Gastrocnemius medialis (tissue), 4 donors: ENCODE measurements at regions not wholly inside any gene's neighbourhood (a gene's known extent, or its start where the extent isn't known, plus 50 kb on each side); places are given as distances from the start of the nearest gene placed in this dataset.

Source experiments
- ATAC-seq, 2 donors: fragments of 150-250 bp; one replicate each; pipeline ENCODE4 v1.9.1; 2016
- DNase-seq, 2 donors: peaks; one replicate each; pipeline ENCODE4 v3.0.0-alpha.2; 2019
- H3K27ac ChIP-seq, 4 donors: fragments of 200-600 bp; sonication (generic); 1 replicate in 1 of 4; 2 replicates in 3 of 4; pipeline ENCODE4 v1.5.1; 2016 to 2018; ENCODE audit warnings: mild to moderate bottlenecking in 2 of 4, moderate library complexity in 1 of 4
- H3K27me3 ChIP-seq, 3 donors: fragments of 200-600 bp; sonication (generic) in 2 of 3; 1 replicate in 1 of 3; 2 replicates in 2 of 3; pipeline versions ENCODE4 v1.5.1 to v1.6.0; 2016 to 2019; ENCODE audit warnings: mild to moderate bottlenecking in 1 of 3, moderate library complexity in 1 of 3
- H3K36me3 ChIP-seq, 2 donors: fragments of 200-600 bp; sonication (generic) in 1 of 2; one replicate each; pipeline ENCODE4 v1.5.1; 2017 to 2018
- H3K4me1 ChIP-seq, 2 donors: fragments of 200-600 bp; sonication (generic) in 1 of 2; one replicate each; pipeline ENCODE4 v1.5.1; 2016 to 2017; ENCODE audit warnings: mild to moderate bottlenecking in 2 of 2
- H3K4me3 ChIP-seq, 4 donors: fragments of 200-600 bp; sonication (generic) in 3 of 4; 1 replicate in 1 of 4; 2 replicates in 3 of 4; pipeline ENCODE4 v1.5.1; 2016 to 2019; ENCODE audit warnings: mild to moderate bottlenecking in 2 of 4
- H3K9me3 ChIP-seq, 3 donors: fragments of 200-600 bp; sonication (generic) in 2 of 3; 1 replicate in 1 of 3; 2 replicates in 2 of 3; pipeline ENCODE4 v1.5.1; 2016 to 2019
- POLR2A ChIP-seq, 2 donors: fragments of 450-650 bp; IDR thresholded peaks; one replicate each; pipeline ENCODE4 v1.6.1; 2017; ENCODE audit warnings: antibody characterized with exemption in 2 of 2, mild to moderate bottlenecking in 2 of 2, moderate library complexity in 2 of 2
- in situ Hi-C, 4 donors: fragments of 200-750 bp; cut with MboI; loops; one replicate each; pipeline versions ENCODE4 v1.15.0 to v1.8.0; 2017; ENCODE audit warnings: low sequenced_read_pairs in 4 of 4
- intact Hi-C: fragments of 100-400 bp; cut with DNase I; formaldehyde crosslinking; loops from one replicate; pipeline ENCODE4 v1.15.1; 2023; ENCODE audit warnings: low total_unique reads
- TF ChIP-seq, protein P1 (sequence below), 5 experiments: fragments of 450-650 bp in 3 of 5; fragments of 200-600 bp in 2 of 5; sonication (generic) in 2 of 5; IDR thresholded peaks in 4 of 5; conservative IDR thresholded peaks in 1 of 5; 1 replicate in 4 of 5; 2 replicates in 1 of 5; pipeline ENCODE4 v1.5.1; 2016 to 2019; ENCODE audit warnings: antibody characterized with exemption in 5 of 5, mild to moderate bottlenecking in 3 of 5, moderate library complexity in 3 of 5

DNA sequence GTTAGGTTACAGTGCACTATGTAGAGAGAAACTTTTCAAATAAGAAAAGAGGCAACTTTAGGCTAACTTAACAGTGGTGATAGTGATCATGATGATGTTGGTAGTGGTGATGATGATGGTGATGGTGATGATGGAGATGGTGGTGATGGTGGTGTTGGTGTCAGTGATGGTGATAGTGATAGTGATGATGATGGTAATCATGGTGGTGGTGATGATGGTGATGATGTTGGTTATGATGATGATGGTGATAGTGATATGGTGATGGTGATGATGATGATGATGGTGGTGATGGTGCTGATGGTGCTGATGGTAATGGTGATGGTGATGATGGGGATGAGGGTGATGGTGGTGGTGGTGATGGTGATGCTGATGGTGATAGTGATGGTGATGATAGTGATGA is 107.4 kb downstream of the DLL1 start:
- no peak for TF ChIP-seq POLR2A (IDR thresholded peaks at IDR 0.05)
- TF ChIP-seq, protein P1, sequence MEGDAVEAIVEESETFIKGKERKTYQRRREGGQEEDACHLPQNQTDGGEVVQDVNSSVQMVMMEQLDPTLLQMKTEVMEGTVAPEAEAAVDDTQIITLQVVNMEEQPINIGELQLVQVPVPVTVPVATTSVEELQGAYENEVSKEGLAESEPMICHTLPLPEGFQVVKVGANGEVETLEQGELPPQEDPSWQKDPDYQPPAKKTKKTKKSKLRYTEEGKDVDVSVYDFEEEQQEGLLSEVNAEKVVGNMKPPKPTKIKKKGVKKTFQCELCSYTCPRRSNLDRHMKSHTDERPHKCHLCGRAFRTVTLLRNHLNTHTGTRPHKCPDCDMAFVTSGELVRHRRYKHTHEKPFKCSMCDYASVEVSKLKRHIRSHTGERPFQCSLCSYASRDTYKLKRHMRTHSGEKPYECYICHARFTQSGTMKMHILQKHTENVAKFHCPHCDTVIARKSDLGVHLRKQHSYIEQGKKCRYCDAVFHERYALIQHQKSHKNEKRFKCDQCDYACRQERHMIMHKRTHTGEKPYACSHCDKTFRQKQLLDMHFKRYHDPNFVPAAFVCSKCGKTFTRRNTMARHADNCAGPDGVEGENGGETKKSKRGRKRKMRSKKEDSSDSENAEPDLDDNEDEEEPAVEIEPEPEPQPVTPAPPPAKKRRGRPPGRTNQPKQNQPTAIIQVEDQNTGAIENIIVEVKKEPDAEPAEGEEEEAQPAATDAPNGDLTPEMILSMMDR (IDR thresholded peaks at IDR 0.05 in 4 of 5, conservative IDR thresholded peaks at IDR 0.05 in 1 of 5) = no peak
- H3K27me3 ChIP-seq = no peaks in the 10 kb centered on the region
- H3K4me1 ChIP-seq = peaks cover 12 to 13% of the 10 kb centered on the region in 2 donors
- H3K27ac ChIP-seq = no peak overlapping the region
- DNase-seq (no peak), ATAC-seq (no peak)
- in situ Hi-C loops = no loop called here
- no peak overlapping the region for H3K4me3 ChIP-seq
- intact Hi-C loops = no loop called here
- no peaks in the 10 kb centered on the region for H3K36me3 ChIP-seq
- no peaks in the 10 kb centered on the region for H3K9me3 ChIP-seq

DNA sequence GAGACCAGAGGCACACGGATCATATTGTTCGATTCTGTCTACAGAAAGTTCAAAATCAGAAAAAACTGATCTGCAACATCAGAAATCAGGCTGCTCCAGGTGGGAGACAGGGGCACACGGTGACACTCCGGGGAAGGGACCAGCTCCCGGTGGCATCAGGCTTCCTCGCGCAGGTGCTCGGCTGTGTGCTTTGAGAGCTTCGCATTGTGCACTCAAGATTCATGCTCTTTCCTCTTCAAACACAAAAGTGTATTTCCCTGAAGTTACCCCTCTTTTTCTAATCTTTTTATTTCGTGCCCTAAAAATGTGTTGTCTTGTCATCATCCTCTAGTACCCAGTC is 108.1 kb downstream of the DLL1 start:
- ATAC-seq = no peak
- in situ Hi-C loops = no loop called here

DNA sequence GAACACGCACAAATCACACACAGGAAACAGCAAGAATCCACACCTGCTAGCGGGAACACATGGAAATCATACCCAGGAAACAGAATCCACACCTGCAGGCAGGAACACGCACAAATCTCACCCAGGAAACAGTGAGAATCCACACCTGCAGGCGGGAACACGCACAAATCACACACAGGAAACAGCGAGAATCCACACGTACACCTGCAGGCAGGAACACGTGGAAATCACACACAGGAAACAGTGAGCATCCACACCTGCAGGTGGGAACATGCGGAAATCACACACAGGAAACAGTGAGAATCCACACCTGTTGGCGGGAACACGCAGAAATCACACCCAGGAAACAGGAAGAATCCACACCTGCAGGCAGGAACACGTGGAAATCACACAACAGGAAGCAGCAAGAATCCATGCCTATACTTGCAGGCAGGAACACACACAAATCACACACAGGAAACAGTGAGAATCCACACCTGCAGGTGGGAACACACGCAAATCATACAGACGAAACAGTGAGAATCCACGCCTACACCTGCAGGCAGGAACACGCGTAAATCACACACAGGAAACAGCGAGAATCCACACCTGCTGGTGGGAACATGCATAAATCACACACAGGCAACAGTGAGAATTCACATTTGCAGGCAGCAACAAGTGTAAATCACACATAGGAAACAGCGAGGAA is 108.6 kb downstream of the DLL1 start:
- Histone ChIP-seq H3K4me1 (peaks cover 12 to 25% of the 10 kb centered on the region in 2 donors), H3K4me3 (no peak overlapping the region), H3K36me3 (no peaks in the 10 kb centered on the region), H3K9me3 (no peaks in the 10 kb centered on the region), H3K27ac (no peak overlapping the region), H3K27me3 (no peaks in the 10 kb centered on the region)
- DNase-seq = no peak
- intact Hi-C loops (no loop called here), in situ Hi-C loops (no loop called here)
- no peak for ATAC-seq
- TF ChIP-seq, protein P1 (IDR thresholded peaks at IDR 0.05 in 4 of 5, conservative IDR thresholded peaks at IDR 0.05 in 1 of 5) = no peak
- TF ChIP-seq POLR2A (IDR thresholded peaks at IDR 0.05) = no peak

More for the DNA sequence above, 108.1 kb downstream of the DLL1 start:
- Histone ChIP-seq H3K4me3 (no peak overlapping the region), H3K27ac (no peak overlapping the region), H3K27me3 (no peaks in the 10 kb centered on the region), H3K4me1 (peaks cover 12 to 20% of the 10 kb centered on the region in 2 donors), H3K9me3 (no peaks in the 10 kb centered on the region), H3K36me3 (no peaks in the 10 kb centered on the region)
- no peak for DNase-seq
- intact Hi-C loops = no loop called here
- no peak for TF ChIP-seq POLR2A (IDR thresholded peaks at IDR 0.05)
- TF ChIP-seq, protein P1 (IDR thresholded peaks at IDR 0.05 in 4 of 5, conservative IDR thresholded peaks at IDR 0.05 in 1 of 5) = no peak

DNA sequence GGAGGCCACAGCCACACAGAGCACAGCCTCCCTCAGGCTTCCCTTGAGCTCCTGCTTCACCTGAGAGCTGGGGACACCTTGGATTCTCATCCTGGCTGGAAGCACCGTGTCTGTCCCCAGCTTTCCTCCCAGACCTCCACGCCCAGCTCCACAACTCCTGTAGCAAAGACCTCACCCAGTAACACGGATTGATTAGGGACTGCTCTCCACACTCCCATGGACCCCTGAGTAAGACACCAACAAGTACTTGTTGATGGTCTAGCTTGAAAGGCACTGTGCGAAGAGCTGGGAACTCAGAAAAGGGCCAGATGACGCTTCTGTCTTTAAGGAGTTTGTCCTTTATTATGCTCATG is 109.6 kb downstream of the DLL1 start:
- no peak for TF ChIP-seq POLR2A (IDR thresholded peaks at IDR 0.05)
- TF ChIP-seq, protein P1 (IDR thresholded peaks at IDR 0.05 in 4 of 5, conservative IDR thresholded peaks at IDR 0.05 in 1 of 5) = no peak
- Histone ChIP-seq H3K4me3 (no peak overlapping the region), H3K4me1 (peaks cover 18 to 25% of the 10 kb centered on the region in 2 donors), H3K36me3 (no peaks in the 10 kb centered on the region), H3K9me3 (no peaks in the 10 kb centered on the region), H3K27me3 (no peaks in the 10 kb centered on the region), H3K27ac (no peak overlapping the region)
- DNase-seq (no peak), ATAC-seq (no peak)
- intact Hi-C loops = no loop called here
- in situ Hi-C loops = no loop called here
